ENCODE measurements at regions not wholly inside any gene's neighbourhood (a gene's known extent, or its start where the extent isn't known, plus 50 kb on each side); places are given as distances from the start of the nearest gene placed in this dataset.

DNA sequence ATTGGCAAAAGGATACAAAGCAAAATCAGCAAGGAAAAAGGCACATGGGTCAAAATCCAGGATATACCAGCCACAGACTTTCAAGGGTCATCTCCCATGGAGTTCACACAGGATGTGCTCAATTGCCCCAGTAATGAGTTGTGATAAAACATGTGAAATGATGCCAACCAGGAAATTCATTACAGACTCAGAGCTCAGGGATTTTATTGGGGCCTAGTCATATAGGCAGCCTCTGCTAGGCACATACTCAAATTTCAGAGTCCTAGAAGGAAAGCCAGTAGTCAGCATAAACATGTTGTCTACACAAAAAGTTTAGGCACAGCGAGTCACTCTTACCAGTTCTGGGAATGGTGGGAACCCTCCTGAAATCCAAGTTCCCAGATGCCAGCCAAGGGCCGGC, 64.4 kb upstream of the OSBPL8 start:
- TF ChIP-seq CTCF (IDR thresholded peaks at IDR 0.05): no peak
- no peak for TF ChIP-seq POLR2A (IDR thresholded peaks at IDR 0.05)
